NCI-H2081 (cell line): ENCODE measurements at regions not wholly inside any gene's neighbourhood (a gene's known extent, or its start where the extent isn't known, plus 50 kb on each side); places are given as distances from the start of the nearest gene placed in this dataset.
"Not testable (repeated sequence)": the region's sequence is repeated elsewhere in the genome, so short reads cannot be mapped to it uniquely, and the experiment has no call there.

Experiments used
- DNase-seq, 2 experiments: peaks; one replicate each; lab custom pipeline; 2025; lab: John Stamatoyannopoulos, UW

- no peak for DNase-seq
Measured at GRCh38 chr3:110685630-110686029, 386.0 kb upstream of the NECTIN3 start.

GRCh38 chr3:110686701-110687100, 384.9 kb upstream of the NECTIN3 start:
- DNase-seq: peak in 1 of 2 experiments; percentile 13

GRCh38 chr3:110687138-110687537, 384.5 kb upstream of the NECTIN3 start:
- DNase-seq: no peak

GRCh38 chr3:110697961-110698360, 373.7 kb upstream of the NECTIN3 start:
- no peak for DNase-seq

- not testable (repeated sequence) for DNase-seq
Measured at GRCh38 chr3:110704332-110704731, 367.3 kb upstream of the NECTIN3 start.

- no peak for DNase-seq
Measured at GRCh38 chr3:110708156-110708555, 363.5 kb upstream of the NECTIN3 start.

GRCh38 chr3:110710156-110710555, 361.5 kb upstream of the NECTIN3 start:
- DNase-seq: no peak

- peak in 1 of 2 experiments; percentile 12 for DNase-seq
Measured at GRCh38 chr3:110710603-110711002, 361.0 kb upstream of the NECTIN3 start.

- no peak for DNase-seq
Measured at GRCh38 chr3:110711130-110711832, 360.3 kb upstream of the NECTIN3 start.

- no peak for DNase-seq
Measured at GRCh38 chr3:110711851-110712516, 359.6 kb upstream of the NECTIN3 start.

- DNase-seq: no peak
Measured at GRCh38 chr3:110727056-110727455, 344.6 kb upstream of the NECTIN3 start.

GRCh38 chr3:110731148-110731547, 340.5 kb upstream of the NECTIN3 start:
- no peak for DNase-seq

- DNase-seq: no peak
Measured at GRCh38 chr3:110732420-110732819, 339.2 kb upstream of the NECTIN3 start.

- no peak for DNase-seq
Measured at GRCh38 chr3:110733045-110733444, 338.6 kb upstream of the NECTIN3 start.

- no peak for DNase-seq
Measured at GRCh38 chr3:110734524-110734923, 337.1 kb upstream of the NECTIN3 start.

- no peak for DNase-seq
Measured at GRCh38 chr3:110736332-110736731, 335.3 kb upstream of the NECTIN3 start.

GRCh38 chr3:110738531-110738930, 333.1 kb upstream of the NECTIN3 start:
- DNase-seq: no peak

GRCh38 chr3:110741891-110742290, 329.7 kb upstream of the NECTIN3 start:
- DNase-seq: no peak

GRCh38 chr3:110743202-110743601, 328.4 kb upstream of the NECTIN3 start:
- peak; percentile 14 to 63 for DNase-seq

- DNase-seq: no peak
Measured at GRCh38 chr3:110743984-110744383, 327.6 kb upstream of the NECTIN3 start.

- DNase-seq: no peak
Measured at GRCh38 chr3:110744723-110745122, 326.9 kb upstream of the NECTIN3 start.

GRCh38 chr3:110749006-110749405, 322.6 kb upstream of the NECTIN3 start:
- DNase-seq: no peak

GRCh38 chr3:110750201-110750600, 321.4 kb upstream of the NECTIN3 start:
- DNase-seq: no peak

- DNase-seq: no peak
Measured at GRCh38 chr3:110752307-110752706, 319.3 kb upstream of the NECTIN3 start.
